ENCODE measurements at regions not wholly inside any gene's neighbourhood (a gene's known extent, or its start where the extent isn't known, plus 50 kb on each side); places are given as distances from the start of the nearest gene placed in this dataset.

DNA sequence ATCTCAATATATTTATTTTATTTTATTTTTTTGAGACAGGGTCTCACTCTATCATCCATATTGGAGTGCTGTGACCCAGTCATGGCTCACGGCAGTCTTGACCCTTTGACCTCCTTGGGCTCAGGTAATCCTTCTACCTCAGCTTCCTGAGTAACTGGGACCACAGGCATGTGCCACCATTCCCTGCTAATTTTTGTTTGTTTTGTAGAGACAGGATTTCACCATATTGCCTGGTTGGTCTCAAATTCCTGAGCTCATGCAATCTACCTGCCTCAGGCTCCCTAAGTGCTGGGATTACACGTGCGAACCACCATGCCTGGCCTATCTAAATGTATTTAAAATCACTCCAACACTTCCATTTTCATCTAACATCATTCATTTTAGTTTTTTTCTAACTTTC is 190.5 kb upstream of the CHD1 start:
- Histone ChIP-seq H3K9ac (ENCODE audit: extremely low read depth, insufficient read length, low read length) (no peak overlapping the region), H4K8ac (replicated peaks; ENCODE audit: insufficient read length, low read depth, low read length) (no peak overlapping the region), H3K79me1 (ENCODE audit: insufficient read depth, low read depth, low read length, poor library complexity, severe bottlenecking) (no peaks in the 10 kb centered on the region), H4K91ac (ENCODE audit: insufficient read length, low read depth, low read length) (no peak overlapping the region), H3K4me1 (ENCODE audit: insufficient read depth, low read length) (no peaks in the 10 kb centered on the region), H4K20me1 (ENCODE audit: control insufficient read depth, insufficient read depth, insufficient read length) (no peaks in the 10 kb centered on the region), H2BK15ac (ENCODE audit: low read depth, low read length) (no peak overlapping the region), H3K79me2 (ENCODE audit: insufficient read depth, low read length) (no peaks in the 10 kb centered on the region), H2AK5ac (ENCODE audit: insufficient read length, low read length) (no peak overlapping the region), H3K23ac (ENCODE audit: insufficient read length, low read depth, low read length) (no peak overlapping the region), H2BK120ac (ENCODE audit: low read depth, low read length, poor library complexity, severe bottlenecking) (no peak overlapping the region), H2AFZ (ENCODE audit: low read length) (no peak overlapping the region), H3K4me2 (ENCODE audit: insufficient read depth, insufficient read length, low read length) (no peak overlapping the region), H3T11ph (ENCODE audit: low read length) (no peak overlapping the region), H3K27me3 (ENCODE audit: insufficient read depth, low read length) (no peaks in the 10 kb centered on the region), H3K9me3 (ENCODE audit: control insufficient read depth, low read depth, low read length) (no peaks in the 10 kb centered on the region), H3K23me2 (ENCODE audit: insufficient read length, low read depth, low read length, poor library complexity, severe bottlenecking) (no peaks in the 10 kb centered on the region), H3K4ac (ENCODE audit: low read depth, low read length) (no peak overlapping the region), H3K56ac (ENCODE audit: insufficient read length, low read depth, low read length) (no peak overlapping the region), H2BK20ac (ENCODE audit: low read depth, low read length, poor library complexity, severe bottlenecking) (no peak overlapping the region), H3K27ac (ENCODE audit: insufficient read length, low read depth, low read length) (no peak overlapping the region), H4K5ac (ENCODE audit: insufficient read length, low read depth, low read length) (no peak overlapping the region), H2BK5ac (ENCODE audit: insufficient read length, low read length) (no peak overlapping the region), H3K14ac (ENCODE audit: insufficient read depth, low read length) (no peak overlapping the region), H2BK12ac (ENCODE audit: insufficient read length, low read depth, low read length) (no peak overlapping the region), H3K18ac (ENCODE audit: insufficient read length, low read depth, low read length) (no peak overlapping the region)
- H3K4me3 Mint-ChIP-seq: no peak overlapping the region
- no CpG with 5 or more reads among the region's 3 CpGs for WGBS (ENCODE audit: extremely low coverage, insufficient read length, low lambda C conversion rate)
- peaks cover 0 to 2% of the 10 kb centered on the region in 2 experiments; a peak in 1 of 4 replicates for H3K4me1 Mint-ChIP-seq
- DNase-seq: no peak
- no peak overlapping the region for H3K27ac Mint-ChIP-seq
- no peaks in the 10 kb centered on the region for H3K36me3 Mint-ChIP-seq (ENCODE audit: insufficient read depth in 1 of 3, low read depth in 3 of 3)
- TF ChIP-seq, protein P1, sequence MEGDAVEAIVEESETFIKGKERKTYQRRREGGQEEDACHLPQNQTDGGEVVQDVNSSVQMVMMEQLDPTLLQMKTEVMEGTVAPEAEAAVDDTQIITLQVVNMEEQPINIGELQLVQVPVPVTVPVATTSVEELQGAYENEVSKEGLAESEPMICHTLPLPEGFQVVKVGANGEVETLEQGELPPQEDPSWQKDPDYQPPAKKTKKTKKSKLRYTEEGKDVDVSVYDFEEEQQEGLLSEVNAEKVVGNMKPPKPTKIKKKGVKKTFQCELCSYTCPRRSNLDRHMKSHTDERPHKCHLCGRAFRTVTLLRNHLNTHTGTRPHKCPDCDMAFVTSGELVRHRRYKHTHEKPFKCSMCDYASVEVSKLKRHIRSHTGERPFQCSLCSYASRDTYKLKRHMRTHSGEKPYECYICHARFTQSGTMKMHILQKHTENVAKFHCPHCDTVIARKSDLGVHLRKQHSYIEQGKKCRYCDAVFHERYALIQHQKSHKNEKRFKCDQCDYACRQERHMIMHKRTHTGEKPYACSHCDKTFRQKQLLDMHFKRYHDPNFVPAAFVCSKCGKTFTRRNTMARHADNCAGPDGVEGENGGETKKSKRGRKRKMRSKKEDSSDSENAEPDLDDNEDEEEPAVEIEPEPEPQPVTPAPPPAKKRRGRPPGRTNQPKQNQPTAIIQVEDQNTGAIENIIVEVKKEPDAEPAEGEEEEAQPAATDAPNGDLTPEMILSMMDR (conservative IDR thresholded peaks at IDR 0.05): no peak
- H3K27me3 Mint-ChIP-seq (ENCODE audit: low read depth): no peaks in the 10 kb centered on the region
- H3K9me3 Mint-ChIP-seq: no peaks in the 10 kb centered on the region; a peak in 1 of 5 replicates
